HG03280 (cell line): ENCODE measurements at regions not wholly inside any gene's neighbourhood (a gene's known extent, or its start where the extent isn't known, plus 50 kb on each side); places are given as distances from the start of the nearest gene placed in this dataset.
"Not testable (repeated sequence)": the region's sequence is repeated elsewhere in the genome, so short reads cannot be mapped to it uniquely, and the experiment has no call there.

ENCODE experiments used
- ATAC-seq: cut with Tn5 transposase; IDR thresholded peaks from one replicate; pipeline ENCODE4 v1.9.1; 2021; ENCODE audit warnings: mild to moderate bottlenecking, moderate library complexity; ENCODE audit not compliant: unreplicated experiment

- no peak for ATAC-seq
Observed at GRCh38 chr1:233435622-233436021, 108.1 kb downstream of the MAP3K21 start.

GRCh38 chr1:233439721-233440120 is 112.2 kb downstream of the MAP3K21 start:
- ATAC-seq: no peak

GRCh38 chr1:233440951-233441401 is 113.5 kb downstream of the MAP3K21 start:
- ATAC-seq: peak; percentile 69

- ATAC-seq: no peak
Observed at GRCh38 chr1:233442026-233442780, 114.7 kb downstream of the MAP3K21 start.

- no peak for ATAC-seq
Observed at GRCh38 chr1:233443040-233443760, 115.7 kb downstream of the MAP3K21 start.

GRCh38 chr1:233444484-233444883 is 117.0 kb downstream of the MAP3K21 start:
- ATAC-seq: no peak

GRCh38 chr1:233445737-233446136 is 118.2 kb downstream of the MAP3K21 start:
- ATAC-seq: no peak

- no peak for ATAC-seq
Observed at GRCh38 chr1:233446935-233447334, 119.4 kb downstream of the MAP3K21 start.

- ATAC-seq: no peak
Observed at GRCh38 chr1:233448109-233448689, 120.7 kb downstream of the MAP3K21 start.

GRCh38 chr1:233452724-233453123 is 125.2 kb downstream of the MAP3K21 start:
- ATAC-seq: no peak

GRCh38 chr1:233453433-233454200 is 126.1 kb downstream of the MAP3K21 start:
- no peak for ATAC-seq

- ATAC-seq: peak; percentile 61
Observed at GRCh38 chr1:233459470-233459945, 132.0 kb downstream of the MAP3K21 start.

GRCh38 chr1:233459968-233460367 is 132.4 kb downstream of the MAP3K21 start:
- no peak for ATAC-seq

GRCh38 chr1:233460692-233461091 is 133.2 kb downstream of the MAP3K21 start:
- ATAC-seq: no peak

GRCh38 chr1:233461847-233462246 is 134.3 kb downstream of the MAP3K21 start:
- ATAC-seq: no peak

- ATAC-seq: no peak
Observed at GRCh38 chr1:233463333-233463732, 135.8 kb downstream of the MAP3K21 start.

GRCh38 chr1:233465745-233466343 is 138.3 kb downstream of the MAP3K21 start:
- ATAC-seq: no peak

GRCh38 chr1:233470741-233471499 is 143.0 kb upstream of the KCNK1 start:
- ATAC-seq: no peak

GRCh38 chr1:233471851-233472250 is 142.1 kb upstream of the KCNK1 start:
- ATAC-seq: not testable (repeated sequence)

GRCh38 chr1:233472796-233473195 is 141.1 kb upstream of the KCNK1 start:
- not testable (repeated sequence) for ATAC-seq
